HCT116 (cell line): ENCODE measurements at regions not wholly inside any gene's neighbourhood (a gene's known extent, or its start where the extent isn't known, plus 50 kb on each side); places are given as distances from the start of the nearest gene placed in this dataset.

Experiments used
- ATAC-seq: fragments of 200-7000 bp; cut with Tn5 transposase; 2 replicates; pipeline ENCODE4 v1.9.1; 2020; ENCODE audit warnings: mild to moderate bottlenecking, moderate library complexity
- BruUV-seq: library from RNA; stranded (reverse); fragments of 400-500 nt; replicated peaks from 2 replicates; lab custom pipeline; 2021; lab: Mats Ljungman, UMichigan
- CTCF ChIA-PET: fragments of 300-600 bp; sonication (Branson Sonifier 250); formaldehyde crosslinking; loops from one replicate; lab custom pipeline; 2021; ENCODE audit warnings: antibody characterized with exemption; lab: Charles Lee
- POLR2A ChIA-PET: fragments of 300-600, 350-600 bp; sonication (Branson Sonifier 250); formaldehyde crosslinking; loops from one replicate; lab custom pipeline; 2021; ENCODE audit warnings: antibody characterized with exemption; lab: Charles Lee
- RAD21 ChIA-PET, 2 experiments: fragments of 300-600 bp; sonication (Branson Sonifier 250); formaldehyde crosslinking; loops; one replicate each; lab custom pipeline; 2023; ENCODE audit warnings: low total read pairs in 2 of 2; ENCODE audit not compliant: uncharacterized antibody in 2 of 2, unreplicated experiment in 2 of 2, low non-redundant PET in 1 of 2; lab: Charles Lee
- DNase-seq: peaks from one replicate; pipeline ENCODE4 v3.0.0-alpha.2; 2010; ENCODE audit warnings: low read depth, low spot score
- H2AFZ ChIP-seq: fragments of 200-600 bp; shearing (Covaris generic), sonication (generic); 2 replicates; pipeline ENCODE4 v1.6.1; 2017; ENCODE audit warnings: low read depth, mixed run types, mixed read lengths, antibody characterized with exemption, low read length; ENCODE audit not compliant: poor library complexity, severe bottlenecking
- H3K27ac ChIP-seq: 2 replicates; pipeline ENCODE4 v1.5.1; 2012; ENCODE audit warnings: low read depth, low read length
- H3K27me3 ChIP-seq: fragments of 200-600 bp; sonication (generic); 2 replicates; pipeline ENCODE4 v1.6.1; 2016; ENCODE audit warnings: mixed run types, low read length, mixed read lengths; ENCODE audit not compliant: insufficient read depth
- H3K36me3 ChIP-seq, 2 experiments: fragments of 200-500 bp in 1 of 2; fragments of 200-600 bp in 1 of 2; sonication (Bioruptor generic) in 1 of 2; sonication (generic) in 1 of 2; 2 replicates each; pipeline versions ENCODE4 v1.5.1 to v1.6.1; 2014 to 2016; ENCODE audit warnings: low read length in 2 of 2, inconsistent platforms in 1 of 2, mixed read lengths in 1 of 2, mixed run types in 1 of 2; ENCODE audit not compliant: insufficient read depth in 2 of 2, control insufficient read depth in 1 of 2
- H3K4me1 ChIP-seq, 2 experiments: fragments of 200-600 bp in 1 of 2; sonication (generic) in 1 of 2; 2 replicates each; pipeline versions ENCODE4 v1.5.1 to v1.6.1; 2012 to 2017; ENCODE audit warnings: low read length in 2 of 2, inconsistent platforms in 1 of 2, mild to moderate bottlenecking in 1 of 2, mixed read lengths in 1 of 2, mixed run types in 1 of 2, moderate library complexity in 1 of 2; ENCODE audit not compliant: insufficient read depth in 2 of 2, control insufficient read depth in 1 of 2
- H3K4me2 ChIP-seq: fragments of 200-600 bp; sonication (generic); 2 replicates; pipeline ENCODE4 v1.6.1; 2017; ENCODE audit warnings: mixed run types, low read length, mixed read lengths
- H3K4me3 ChIP-seq, 2 experiments: fragments of 200-600 bp in 1 of 2; sonication (generic) in 1 of 2; replicated peaks in 1 of 2; 2 replicates each; pipeline ENCODE4 v1.5.1; 2011 to 2016; ENCODE audit warnings: low read length in 2 of 2, control low read depth in 1 of 2, low read depth in 1 of 2, mild to moderate bottlenecking in 1 of 2, mixed read lengths in 1 of 2, mixed run types in 1 of 2
- H3K79me2 ChIP-seq: fragments of 200-600 bp; sonication (generic); 2 replicates; pipeline ENCODE4 v1.6.1; 2017; ENCODE audit warnings: mild to moderate bottlenecking, mixed run types, low read length, moderate library complexity, mixed read lengths; ENCODE audit not compliant: insufficient read depth
- H3K9ac ChIP-seq: fragments of 200-600 bp; sonication (generic); 2 replicates; pipeline ENCODE4 v1.6.1; 2016; ENCODE audit warnings: low read length, mixed read lengths
- H3K9me2 ChIP-seq: fragments of 200-600 bp; sonication (generic), shearing (Covaris generic); 2 replicates; pipeline ENCODE4 v1.6.1; 2017; ENCODE audit warnings: mixed run types, mild to moderate bottlenecking, moderate library complexity; ENCODE audit not compliant: insufficient read depth
- H3K9me3 ChIP-seq, 2 experiments: fragments of 200-500 bp in 1 of 2; fragments of 200-600 bp in 1 of 2; sonication (Bioruptor generic) in 1 of 2; sonication (generic) in 1 of 2; 2 replicates each; pipeline ENCODE4 v1.6.1; 2014 to 2017; ENCODE audit warnings: low read length in 2 of 2, mixed read lengths in 2 of 2, inconsistent platforms in 1 of 2, low read depth in 1 of 2, mild to moderate bottlenecking in 1 of 2, mixed run types in 1 of 2, moderate library complexity in 1 of 2; ENCODE audit not compliant: control insufficient read depth in 1 of 2, insufficient read depth in 1 of 2
- H4K20me1 ChIP-seq: fragments of 200-600 bp; sonication (generic), shearing (Covaris generic); 2 replicates; pipeline ENCODE4 v1.6.1; 2017; ENCODE audit warnings: mixed run types, mild to moderate bottlenecking, moderate library complexity; ENCODE audit not compliant: insufficient read depth
- CEBPB ChIP-seq: IDR thresholded peaks from 2 replicates; pipeline ENCODE4 v1.6.1; 2012; ENCODE audit warnings: low read depth
- EGR1 ChIP-seq: IDR thresholded peaks from 2 replicates; pipeline ENCODE4 v1.6.1; 2012; ENCODE audit warnings: low read depth
- ELF1 ChIP-seq: IDR thresholded peaks from 2 replicates; pipeline ENCODE4 v1.6.1; 2012; ENCODE audit warnings: low read depth, borderline replicate concordance
- EZH2 ChIP-seq: fragments of 200-600 bp; sonication (generic); IDR thresholded peaks from 2 replicates; pipeline ENCODE4 v1.6.1; 2017; ENCODE audit warnings: antibody characterized with exemption, mixed run types
- FOSL1 ChIP-seq: IDR thresholded peaks from 2 replicates; pipeline ENCODE4 v1.6.1; 2012; ENCODE audit warnings: low read depth
- JUND ChIP-seq: IDR thresholded peaks from 2 replicates; pipeline ENCODE4 v1.6.1; 2012
- POLR2A ChIP-seq: IDR thresholded peaks from 2 replicates; pipeline ENCODE4 v1.7.0; 2011; ENCODE audit warnings: borderline replicate concordance; ENCODE audit not compliant: insufficient read depth, insufficient read length; ENCODE audit errors: extremely low read depth
- SIN3A ChIP-seq: IDR thresholded peaks from 2 replicates; pipeline ENCODE4 v1.6.1; 2012; ENCODE audit warnings: low read depth
- SRF ChIP-seq: IDR thresholded peaks from 2 replicates; pipeline ENCODE4 v1.6.1; 2012; ENCODE audit warnings: low read depth
- YY1 ChIP-seq: IDR thresholded peaks from 2 replicates; pipeline ENCODE4 v1.6.1; 2011; ENCODE audit warnings: low read length, low read depth, moderate library complexity, mild to moderate bottlenecking; ENCODE audit not compliant: insufficient replicate concordance; ENCODE audit errors: extremely low read depth
- ZFX ChIP-seq: fragments of 450-650 bp; IDR thresholded peaks from 2 replicates; pipeline ENCODE4 v1.6.1; 2017
- intact Hi-C: fragments of 100-400 bp; cut with micrococcal nuclease; formaldehyde crosslinking; loops from 2 replicates; pipeline ENCODE4 v1.10.0; 2022
- TF ChIP-seq, protein P1 (sequence below): IDR thresholded peaks from 2 replicates; pipeline ENCODE4 v1.6.1; 2012; ENCODE audit warnings: low read depth

DNA sequence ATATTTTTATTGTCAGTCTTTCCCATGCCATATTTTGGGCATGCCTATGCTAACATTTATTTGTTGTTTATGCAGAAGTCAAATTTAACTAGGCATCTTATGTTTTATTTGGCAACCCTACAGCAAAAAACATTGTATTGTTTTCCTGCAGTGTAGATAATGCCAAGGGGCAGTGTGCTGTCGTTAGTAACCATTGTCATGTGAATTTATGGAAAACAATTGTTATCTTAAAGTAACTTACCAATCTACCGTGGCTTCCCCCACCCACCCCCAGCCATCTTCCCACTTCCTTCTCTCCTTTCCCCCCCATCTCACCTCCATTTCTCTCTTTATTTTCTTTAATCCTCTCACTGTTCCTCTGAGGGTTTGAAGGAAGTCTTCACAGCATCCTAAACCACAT lies 370.5 kb downstream of the ACTR3B start:
- no peaks in the 10 kb centered on the region; the same call in 1 of the 2 replicates for H3K27me3 ChIP-seq
- H3K27ac ChIP-seq, result no peak overlapping the region
- H3K4me1 ChIP-seq, result no peaks in the 10 kb centered on the region
- H3K9me2 ChIP-seq, result no peaks in the 10 kb centered on the region
- no peak overlapping the region for H3K4me2 ChIP-seq
- H2AFZ ChIP-seq, result no peak overlapping the region
- intact Hi-C loops, result no loop called here
- ChIA-PET RAD21 (no interaction called here), POLR2A (no interaction called here), CTCF (no interaction called here)
- H3K9me3 ChIP-seq, result no peaks in the 10 kb centered on the region
- no peaks in the 10 kb centered on the region for H3K36me3 ChIP-seq
- H4K20me1 ChIP-seq, result no peaks in the 10 kb centered on the region
- DNase-seq, result no peak
- TF ChIP-seq ELF1 (no peak), POLR2A (no peak)
- TF ChIP-seq, protein P1, sequence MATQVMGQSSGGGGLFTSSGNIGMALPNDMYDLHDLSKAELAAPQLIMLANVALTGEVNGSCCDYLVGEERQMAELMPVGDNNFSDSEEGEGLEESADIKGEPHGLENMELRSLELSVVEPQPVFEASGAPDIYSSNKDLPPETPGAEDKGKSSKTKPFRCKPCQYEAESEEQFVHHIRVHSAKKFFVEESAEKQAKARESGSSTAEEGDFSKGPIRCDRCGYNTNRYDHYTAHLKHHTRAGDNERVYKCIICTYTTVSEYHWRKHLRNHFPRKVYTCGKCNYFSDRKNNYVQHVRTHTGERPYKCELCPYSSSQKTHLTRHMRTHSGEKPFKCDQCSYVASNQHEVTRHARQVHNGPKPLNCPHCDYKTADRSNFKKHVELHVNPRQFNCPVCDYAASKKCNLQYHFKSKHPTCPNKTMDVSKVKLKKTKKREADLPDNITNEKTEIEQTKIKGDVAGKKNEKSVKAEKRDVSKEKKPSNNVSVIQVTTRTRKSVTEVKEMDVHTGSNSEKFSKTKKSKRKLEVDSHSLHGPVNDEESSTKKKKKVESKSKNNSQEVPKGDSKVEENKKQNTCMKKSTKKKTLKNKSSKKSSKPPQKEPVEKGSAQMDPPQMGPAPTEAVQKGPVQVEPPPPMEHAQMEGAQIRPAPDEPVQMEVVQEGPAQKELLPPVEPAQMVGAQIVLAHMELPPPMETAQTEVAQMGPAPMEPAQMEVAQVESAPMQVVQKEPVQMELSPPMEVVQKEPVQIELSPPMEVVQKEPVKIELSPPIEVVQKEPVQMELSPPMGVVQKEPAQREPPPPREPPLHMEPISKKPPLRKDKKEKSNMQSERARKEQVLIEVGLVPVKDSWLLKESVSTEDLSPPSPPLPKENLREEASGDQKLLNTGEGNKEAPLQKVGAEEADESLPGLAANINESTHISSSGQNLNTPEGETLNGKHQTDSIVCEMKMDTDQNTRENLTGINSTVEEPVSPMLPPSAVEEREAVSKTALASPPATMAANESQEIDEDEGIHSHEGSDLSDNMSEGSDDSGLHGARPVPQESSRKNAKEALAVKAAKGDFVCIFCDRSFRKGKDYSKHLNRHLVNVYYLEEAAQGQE, result no peak
- no peak overlapping the region for H3K9ac ChIP-seq
- no peak for ATAC-seq
- H3K4me3 ChIP-seq, result no peak overlapping the region
- BruUV-seq, result no TSS peak
- no peaks in the 10 kb centered on the region for H3K79me2 ChIP-seq

DNA sequence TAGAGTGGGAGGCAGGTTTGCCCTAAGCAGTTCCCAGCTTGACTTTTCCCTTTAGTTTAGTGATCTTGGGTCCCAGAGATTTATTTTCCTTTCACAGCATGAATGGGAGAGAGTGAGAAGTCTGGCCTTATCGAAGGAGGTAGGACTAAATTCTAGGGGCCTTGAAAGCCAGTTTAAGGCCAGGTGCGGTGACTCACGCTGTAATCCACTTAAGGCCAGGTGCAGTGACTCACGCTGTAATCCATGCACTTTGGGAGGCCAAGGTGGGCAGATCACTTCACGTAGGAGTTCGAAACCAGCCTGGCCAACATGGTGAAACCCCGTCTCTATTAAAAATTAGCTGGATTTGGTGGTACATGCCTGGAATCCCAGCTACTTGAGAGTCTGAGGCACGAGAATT lies 392.2 kb downstream of the ACTR3B start:
- Histone ChIP-seq H4K20me1 (no peaks in the 10 kb centered on the region), H3K27me3 (no peaks in the 10 kb centered on the region), H3K79me2 (no peaks in the 10 kb centered on the region)
- POLR2A ChIA-PET, result no interaction called here
- ATAC-seq, result no peak
- TF ChIP-seq FOSL1 (peak; percentile 36; the same call in 1 of the 2 replicates), EZH2 (no peak), SRF (no peak), JUND (peak; percentile 32), YY1 (no peak), EGR1 (no peak), ZFX (no peak), ELF1 (no peak), SIN3A (no peak), CEBPB (no peak)
- TF ChIP-seq, all 23 proteins: peak for 2
- no peak overlapping the region for H3K4me2 ChIP-seq
- intact Hi-C loops, result no loop called here
- CTCF ChIA-PET, result no interaction called here
- H3K9me3 ChIP-seq, result no peaks in the 10 kb centered on the region
- H3K27ac ChIP-seq, result no peak overlapping the region
- no peak overlapping the region for H3K9ac ChIP-seq
- peak; percentile 8 for DNase-seq
- BruUV-seq, result no TSS peak
- RAD21 ChIA-PET, result no interaction called here
- no peak overlapping the region for H3K4me3 ChIP-seq
- H3K9me2 ChIP-seq, result no peaks in the 10 kb centered on the region
- no peaks in the 10 kb centered on the region for H3K36me3 ChIP-seq
- no peak overlapping the region for H2AFZ ChIP-seq
- H3K4me1 ChIP-seq, result no peaks in the 10 kb centered on the region; a peak in 1 of 4 replicates
